NCI-H82 treated with DMSO at 0.1 percent for 48 hours (cell line): ENCODE measurements at regions not wholly inside any gene's neighbourhood (a gene's known extent, or its start where the extent isn't known, plus 50 kb on each side); places are given as distances from the start of the nearest gene placed in this dataset.

Experiments used
- DNase-seq: peaks from one replicate; lab custom pipeline; 2025; ENCODE audit not compliant: unreplicated experiment; lab: John Stamatoyannopoulos, UW

GRCh38 chr2:104388296-104388695 is 465.6 kb upstream of the POU3F3 start:
- no peak for DNase-seq

GRCh38 chr2:104402825-104403224 is 451.1 kb upstream of the POU3F3 start:
- DNase-seq, result no peak

GRCh38 chr2:104404526-104404925 is 449.4 kb upstream of the POU3F3 start:
- DNase-seq, result no peak

DNA sequence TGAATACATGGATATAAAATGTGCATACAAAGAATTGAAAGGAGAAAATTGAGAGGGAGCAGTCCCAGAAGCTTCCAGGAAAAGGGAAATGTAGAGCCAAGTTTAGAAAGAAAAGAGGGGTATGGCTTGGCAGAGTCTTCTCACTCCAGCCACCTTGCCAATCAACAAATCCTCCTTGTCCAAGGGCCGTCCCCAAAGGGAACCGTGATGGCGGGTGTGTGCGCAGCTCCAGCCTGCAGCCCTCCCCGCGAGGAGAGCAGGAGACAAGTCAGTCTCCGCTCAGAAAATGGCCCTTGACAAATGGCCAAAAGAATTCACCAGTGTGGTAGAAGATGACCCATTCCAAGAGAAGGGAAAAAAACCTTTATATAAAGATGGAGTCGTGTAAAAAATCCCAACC is 448.3 kb upstream of the POU3F3 start:
- no peak for DNase-seq

DNA sequence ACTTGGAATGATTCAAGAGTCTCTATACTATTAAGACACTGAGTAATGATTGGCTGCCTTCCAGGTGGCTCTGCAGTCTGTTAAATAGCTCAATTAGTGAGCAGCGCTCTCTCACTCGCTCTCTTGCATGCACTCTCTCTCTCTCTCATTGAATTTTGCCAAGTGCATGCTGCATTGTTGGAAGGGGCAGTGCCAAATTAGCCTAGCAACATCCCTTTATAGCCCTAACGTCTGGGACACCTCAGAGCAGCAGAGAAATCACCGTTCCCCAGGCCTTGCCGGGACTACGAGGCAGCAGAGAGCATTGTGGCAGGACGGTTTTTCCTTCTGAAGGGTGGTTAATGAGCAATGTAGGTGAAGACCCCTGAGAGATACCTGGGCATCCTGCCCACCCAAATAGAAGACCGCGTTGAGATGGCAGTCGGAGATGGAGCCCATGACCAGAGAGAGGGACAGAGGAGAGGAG is 447.6 kb upstream of the POU3F3 start:
- DNase-seq, result no peak

- DNase-seq, result no peak
Observed at GRCh38 chr2:104407641-104408040, 446.3 kb upstream of the POU3F3 start.

GRCh38 chr2:104408266-104408665 is 445.6 kb upstream of the POU3F3 start:
- no peak for DNase-seq

DNA sequence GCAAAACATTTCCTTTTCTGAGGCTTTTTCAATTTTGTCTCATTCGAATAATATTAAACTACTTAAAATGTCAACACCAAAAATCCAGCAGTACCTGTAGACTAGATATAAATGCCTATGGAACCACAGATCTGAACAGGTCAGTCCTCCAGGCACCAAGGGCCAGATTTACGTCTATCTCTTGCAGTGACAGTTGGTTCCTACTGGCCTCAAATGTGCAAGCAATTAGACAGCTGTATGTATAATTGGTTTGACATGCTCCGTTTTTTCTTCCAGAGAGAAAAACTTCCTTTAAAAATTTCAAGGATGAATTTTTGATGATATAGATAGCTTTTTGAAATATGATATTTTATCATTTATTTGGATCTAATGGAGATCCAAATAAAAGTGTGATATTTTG is 443.8 kb upstream of the POU3F3 start:
- no peak for DNase-seq

DNA sequence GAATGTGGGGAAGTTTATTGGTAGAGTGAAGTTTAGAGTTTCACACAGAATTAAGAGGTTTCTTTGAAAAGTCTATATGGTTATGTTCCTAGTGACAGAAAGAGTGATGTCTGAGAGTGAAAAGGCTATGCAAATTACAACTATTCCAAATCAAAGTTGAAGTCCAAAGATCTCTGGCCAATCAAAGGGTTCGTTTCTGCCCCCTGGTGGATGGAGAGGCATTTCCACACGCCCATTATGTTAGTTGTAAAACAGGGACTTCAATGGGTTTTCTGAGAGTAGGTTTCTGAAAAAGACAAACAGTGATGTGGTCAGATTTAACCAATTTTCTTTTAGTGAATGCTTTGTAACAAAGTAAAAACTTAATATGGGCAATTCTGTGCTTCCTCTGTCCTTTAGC is 441.5 kb upstream of the POU3F3 start:
- no peak for DNase-seq

- DNase-seq, result no peak
Observed at GRCh38 chr2:104413890-104414289, 440.0 kb upstream of the POU3F3 start.

DNA sequence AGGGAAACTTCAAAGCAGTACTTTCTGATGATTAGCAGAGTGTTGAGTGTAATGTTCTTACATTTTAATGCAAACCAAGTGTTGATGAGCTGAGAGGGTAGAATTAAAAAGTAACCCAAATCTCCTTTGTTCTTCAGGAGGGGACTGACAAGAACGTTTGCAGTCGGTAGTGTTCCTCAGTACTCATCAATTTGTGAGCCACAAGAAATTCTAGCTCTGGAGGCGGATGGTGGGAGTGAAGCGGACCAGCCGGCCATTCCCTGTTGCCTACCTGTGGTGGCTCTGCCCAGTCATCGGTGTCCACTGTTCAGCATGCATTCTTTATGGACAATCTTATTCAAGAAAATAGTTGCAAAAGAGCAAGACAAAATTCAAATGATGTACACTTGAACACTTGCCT is 438.6 kb upstream of the POU3F3 start:
- no peak for DNase-seq

GRCh38 chr2:104416339-104417000 is 437.4 kb upstream of the POU3F3 start:
- DNase-seq, result no peak

DNA sequence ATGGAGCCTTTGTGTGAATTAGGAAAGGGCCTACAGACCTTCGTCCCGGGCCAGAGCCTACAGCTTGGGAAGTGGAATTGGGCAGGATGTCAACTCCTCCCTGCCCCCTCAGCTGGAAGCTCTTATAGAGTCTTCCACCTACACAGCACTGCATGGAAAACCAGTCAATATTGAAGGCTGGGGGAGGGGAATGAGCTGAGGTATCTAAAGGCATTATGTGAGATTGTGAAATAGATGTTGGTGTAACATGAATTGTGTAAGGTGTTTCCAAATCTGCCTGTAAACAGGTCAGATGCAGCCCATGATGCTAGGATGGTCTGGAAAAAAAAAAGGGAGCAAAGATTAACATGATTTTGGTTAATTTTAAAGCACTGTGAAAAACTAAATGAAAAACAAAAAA is 433.5 kb upstream of the POU3F3 start:
- DNase-seq, result no peak

- DNase-seq, result no peak
Observed at GRCh38 chr2:104420953-104421352, 433.0 kb upstream of the POU3F3 start.

- no peak for DNase-seq
Observed at GRCh38 chr2:104425850-104426595, 427.9 kb upstream of the POU3F3 start.

GRCh38 chr2:104428155-104428554 is 425.8 kb upstream of the POU3F3 start:
- no peak for DNase-seq

DNA sequence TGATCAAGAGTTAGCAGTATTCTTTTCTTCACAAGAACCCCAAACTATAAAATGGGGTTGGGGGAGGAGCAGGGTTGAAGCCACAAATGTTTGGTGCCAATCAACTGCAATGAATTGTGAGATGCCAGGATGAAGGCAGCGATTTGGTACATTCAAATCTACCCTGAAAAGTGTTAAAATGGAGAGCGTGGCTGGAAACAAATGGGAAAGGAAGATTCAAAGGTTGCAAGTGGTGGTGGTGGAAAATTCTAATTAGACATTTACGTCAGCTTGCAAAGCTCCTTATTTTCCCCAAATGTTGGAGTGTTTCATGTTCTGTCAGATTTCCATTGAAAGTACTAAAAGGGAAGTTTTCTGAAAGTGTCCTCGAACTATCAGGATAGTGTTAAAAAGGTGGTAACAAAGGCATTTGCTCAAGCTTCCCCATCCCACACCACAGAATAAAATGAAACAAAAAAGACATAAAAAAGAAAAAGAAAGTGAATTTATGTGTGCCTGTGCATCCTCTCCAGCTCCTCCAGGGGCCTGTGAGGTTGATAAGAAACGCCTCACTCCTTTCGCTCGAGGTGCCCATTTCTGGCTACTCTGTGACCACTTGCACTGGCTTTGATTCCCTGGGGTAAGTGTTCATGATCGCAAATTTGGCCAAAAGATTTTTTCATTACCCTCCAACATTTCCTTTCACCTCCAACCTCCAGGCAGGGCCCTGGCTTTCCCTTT is 424.1 kb upstream of the POU3F3 start:
- no peak for DNase-seq

DNA sequence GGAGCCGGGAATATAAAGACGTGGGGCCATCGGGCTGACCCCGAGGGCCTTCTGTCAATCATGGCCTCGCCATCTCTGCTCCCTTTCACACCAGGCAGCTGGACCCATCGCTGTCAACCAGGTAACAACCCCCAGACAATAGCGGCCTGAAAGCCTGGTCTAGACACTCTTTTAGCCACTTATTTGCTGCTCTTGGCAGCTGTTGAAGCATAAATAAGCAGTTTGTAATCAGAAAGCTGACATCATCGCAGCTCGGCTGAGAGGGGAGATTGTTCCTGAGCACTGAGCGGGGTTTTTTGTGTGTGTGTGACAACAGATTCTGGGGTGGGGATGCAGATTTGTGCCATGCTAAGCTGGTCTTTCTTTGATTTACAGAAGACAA is 423.6 kb upstream of the POU3F3 start:
- no peak for DNase-seq

DNA sequence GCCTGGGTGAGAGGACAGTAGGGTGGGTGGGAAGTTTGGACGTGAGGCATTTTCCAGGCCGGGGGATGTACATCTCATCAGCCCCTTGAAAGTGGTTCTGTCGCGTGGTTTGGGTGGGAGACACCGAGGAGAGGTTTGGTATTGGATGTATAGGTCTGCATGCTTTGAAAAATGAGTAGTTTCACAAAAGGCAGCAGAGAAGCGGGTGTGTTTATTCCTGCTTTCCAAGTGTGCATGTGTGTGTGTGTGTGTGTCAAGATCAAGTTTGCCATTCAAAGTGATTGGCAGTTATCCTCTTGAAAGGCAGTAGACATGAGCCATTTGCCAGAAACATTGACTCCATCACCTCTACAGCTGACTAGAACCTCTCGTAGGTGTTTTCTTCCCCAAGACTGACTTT is 423.1 kb upstream of the POU3F3 start:
- DNase-seq, result no peak

DNA sequence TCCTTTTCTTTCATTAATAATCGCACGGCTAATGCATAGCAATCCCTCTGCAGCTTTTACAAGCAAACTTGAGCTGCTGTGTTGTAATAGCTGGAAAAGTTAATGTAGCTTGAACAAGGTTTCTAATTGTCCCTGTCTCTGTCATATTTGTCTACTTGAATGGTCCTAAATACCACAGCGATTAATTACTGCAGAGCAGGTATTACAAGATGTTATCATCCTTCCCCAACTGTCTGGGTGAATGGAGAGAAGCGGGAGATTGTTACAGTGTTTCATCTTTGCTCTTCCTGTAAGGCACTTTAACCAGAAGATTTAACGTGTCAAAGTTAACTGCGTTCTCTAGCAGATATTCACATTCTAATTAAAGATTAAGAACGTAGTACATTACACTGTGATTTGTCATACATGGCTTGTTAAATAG is 422.2 kb upstream of the POU3F3 start:
- DNase-seq, result no peak

DNA sequence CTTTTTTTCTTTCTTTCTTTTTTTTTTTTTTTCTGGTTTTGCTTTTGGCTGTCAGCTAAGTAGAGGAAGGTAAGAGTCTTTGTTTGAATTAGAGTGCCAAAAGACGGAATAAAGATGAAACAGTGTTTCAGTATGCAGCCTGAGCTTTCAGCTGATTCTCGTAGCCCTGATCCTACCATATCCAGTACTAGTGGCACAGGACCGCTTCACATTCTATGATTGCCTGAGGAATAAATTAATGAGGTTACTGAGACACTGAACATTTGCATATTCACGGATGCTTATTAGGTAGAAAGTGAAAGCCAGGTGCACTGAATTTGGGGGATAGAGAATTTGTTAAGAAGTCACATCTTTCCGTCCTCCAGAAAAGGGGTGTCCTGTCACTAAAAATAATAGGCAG is 421.5 kb upstream of the POU3F3 start:
- no peak for DNase-seq

- DNase-seq, result no peak
Observed at GRCh38 chr2:104432991-104433390, 420.9 kb upstream of the POU3F3 start.
